GM12878 (cell line): ENCODE measurements at regions not wholly inside any gene's neighbourhood (a gene's known extent, or its start where the extent isn't known, plus 50 kb on each side); places are given as distances from the start of the nearest gene placed in this dataset.

Experiments
- CEBPB ChIP-seq, 2 experiments: fragments of 150-350 bp in 1 of 2; IDR thresholded peaks; 2 replicates each; pipeline ENCODE4 v1.6.1; 2012 to 2014; ENCODE audit warnings: low read depth in 2 of 2, low read length in 2 of 2, borderline replicate concordance in 1 of 2, inconsistent platforms in 1 of 2
- CTCF ChIP-seq, 3 experiments: IDR thresholded peaks in 2 of 3; conservative IDR thresholded peaks in 1 of 3; 2 replicates each; pipeline ENCODE4 v1.5.1; 2011; ENCODE audit warnings: low read depth in 3 of 3, low read length in 3 of 3, mild to moderate bottlenecking in 3 of 3, control low read depth in 2 of 3, moderate library complexity in 2 of 3, inconsistent platforms in 1 of 3, mixed read lengths in 1 of 3; ENCODE audit not compliant: control insufficient read depth in 2 of 3, insufficient read depth in 1 of 3; ENCODE audit errors: extremely low read depth in 1 of 3
- EZH2 ChIP-seq: IDR thresholded peaks from 2 replicates; pipeline ENCODE4 v1.6.1; 2012; ENCODE audit warnings: low read depth, mild to moderate bottlenecking, control low read depth, inconsistent platforms, low read length, borderline replicate concordance; ENCODE audit not compliant: control insufficient read depth
- JUNB ChIP-seq: IDR thresholded peaks from 2 replicates; pipeline ENCODE4 v1.6.1; 2016; ENCODE audit warnings: antibody characterized with exemption, mild to moderate bottlenecking
- PBX3 ChIP-seq: IDR thresholded peaks from 2 replicates; pipeline ENCODE4 v1.6.1; 2011; ENCODE audit warnings: mild to moderate bottlenecking, low read depth, low read length, moderate library complexity; ENCODE audit not compliant: insufficient replicate concordance
- RBBP5 ChIP-seq: fragments of 200-600 bp; sonication (generic); conservative IDR thresholded peaks from 2 replicates; pipeline ENCODE4 v1.6.1; 2016
- RCOR1 ChIP-seq: conservative IDR thresholded peaks from 2 replicates; pipeline ENCODE4 v1.6.1; 2012; ENCODE audit warnings: low read depth, low read length, improper control_type of control experiment
- SMC3 ChIP-seq: IDR thresholded peaks from 2 replicates; pipeline ENCODE4 v1.6.1; 2011; ENCODE audit warnings: low read length, improper control_type of control experiment, borderline replicate concordance
- SREBF2 ChIP-seq: IDR thresholded peaks from 2 replicates; pipeline ENCODE4 v1.6.1; 2012; ENCODE audit warnings: mild to moderate bottlenecking, low read length
- YY1 ChIP-seq: IDR thresholded peaks from 2 replicates; pipeline ENCODE4 v1.6.1; 2011; ENCODE audit warnings: low read depth, mild to moderate bottlenecking, low read length
- ZNF274 ChIP-seq: IDR thresholded peaks from one replicate; pipeline ENCODE4 v1.8.0; 2011; ENCODE audit not compliant: insufficient read length, insufficient read depth
- ZNF384 ChIP-seq: IDR thresholded peaks from 2 replicates; pipeline ENCODE4 v1.6.1; 2012; ENCODE audit warnings: low read depth, mild to moderate bottlenecking, low read length, improper control_type of control experiment, borderline replicate concordance
- ZZZ3 ChIP-seq: IDR thresholded peaks from 2 replicates; pipeline ENCODE4 v1.6.1; 2011; ENCODE audit warnings: low read depth; ENCODE audit not compliant: control insufficient read depth, insufficient read length

GRCh38 chr6:170137911-170138910 is 152.7 kb downstream of the DLL1 start:
- TF ChIP-seq ZNF274 (no peak), PBX3 (no peak), YY1 (no peak), EZH2 (no peak), ZNF384 (no peak), JUNB (no peak), CTCF (IDR thresholded peaks at IDR 0.05 in 2 of 3, conservative IDR thresholded peaks at IDR 0.05 in 1 of 3; ENCODE audit: control insufficient read depth in 2 of 3, extremely low read depth in 1 of 3, insufficient read depth in 1 of 3, low read depth in 3 of 3, low read length in 3 of 3) (no peak), SMC3 (no peak), RCOR1 (no peak), CEBPB (IDR thresholded peaks at IDR 0.05; ENCODE audit: borderline replicate concordance in 1 of 2, low read depth in 2 of 2, low read length in 2 of 2) (no peak), ZZZ3 (no peak), RBBP5 (no peak), SREBF2 (no peak)
